ENCODE measurements at regions not wholly inside any gene's neighbourhood (a gene's known extent, or its start where the extent isn't known, plus 50 kb on each side); places are given as distances from the start of the nearest gene placed in this dataset.

GRCh38 chr2:160646684-160647444 is 153.3 kb upstream of the RBMS1 start:
- H3K27ac ChIP-seq (ENCODE audit: low read length in 2 of 2): no peak overlapping the region
- Mint-ChIP-seq H3K27ac (no peak overlapping the region), H3K27me3 (peaks cover 8% of the 10 kb centered on the region), H3K4me1 (no peaks in the 10 kb centered on the region), H3K4me3 (no peak overlapping the region), H3K9me3 (ENCODE audit: insufficient read depth) (no peaks in the 10 kb centered on the region)
- no peak for DNase-seq
- H3K9ac ChIP-seq (ENCODE audit: low read length): no peak overlapping the region
- no peak overlapping the region for H2AFZ ChIP-seq (ENCODE audit: insufficient read depth, low read depth, low read length, poor library complexity, severe bottlenecking)
- ChIA-PET POLR2A (no interaction called here), CTCF (no interaction called here)
- H3K4me2 ChIP-seq (replicated peaks; ENCODE audit: low read depth, low read length, poor library complexity, severe bottlenecking): no peak overlapping the region
- TF ChIP-seq EZH2 (IDR thresholded peaks at IDR 0.05; ENCODE audit: borderline replicate concordance, insufficient read depth, low read depth, low read length, poor library complexity, severe bottlenecking): no peak
- TF ChIP-seq, protein P1, sequence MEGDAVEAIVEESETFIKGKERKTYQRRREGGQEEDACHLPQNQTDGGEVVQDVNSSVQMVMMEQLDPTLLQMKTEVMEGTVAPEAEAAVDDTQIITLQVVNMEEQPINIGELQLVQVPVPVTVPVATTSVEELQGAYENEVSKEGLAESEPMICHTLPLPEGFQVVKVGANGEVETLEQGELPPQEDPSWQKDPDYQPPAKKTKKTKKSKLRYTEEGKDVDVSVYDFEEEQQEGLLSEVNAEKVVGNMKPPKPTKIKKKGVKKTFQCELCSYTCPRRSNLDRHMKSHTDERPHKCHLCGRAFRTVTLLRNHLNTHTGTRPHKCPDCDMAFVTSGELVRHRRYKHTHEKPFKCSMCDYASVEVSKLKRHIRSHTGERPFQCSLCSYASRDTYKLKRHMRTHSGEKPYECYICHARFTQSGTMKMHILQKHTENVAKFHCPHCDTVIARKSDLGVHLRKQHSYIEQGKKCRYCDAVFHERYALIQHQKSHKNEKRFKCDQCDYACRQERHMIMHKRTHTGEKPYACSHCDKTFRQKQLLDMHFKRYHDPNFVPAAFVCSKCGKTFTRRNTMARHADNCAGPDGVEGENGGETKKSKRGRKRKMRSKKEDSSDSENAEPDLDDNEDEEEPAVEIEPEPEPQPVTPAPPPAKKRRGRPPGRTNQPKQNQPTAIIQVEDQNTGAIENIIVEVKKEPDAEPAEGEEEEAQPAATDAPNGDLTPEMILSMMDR (IDR thresholded peaks at IDR 0.05): no peak
- peaks cover 0 to 3% (median 1%) of the 10 kb centered on the region in 3 donors for H3K9me3 ChIP-seq (ENCODE audit: control extremely low read depth in 1 of 3, control insufficient read depth in 2 of 3, insufficient read depth in 1 of 3, low read length in 2 of 3)
- intact Hi-C loops (cut with micrococcal nuclease): no loop called here
- H3K79me2 ChIP-seq (ENCODE audit: control insufficient read depth, insufficient read depth, low read length): no peaks in the 10 kb centered on the region
- no peaks in the 10 kb centered on the region for H4K20me1 ChIP-seq (ENCODE audit: control insufficient read depth, insufficient read depth, low read length, poor library complexity, severe bottlenecking)
- ATAC-seq (ENCODE audit: low read depth): no peak
- WGBS (ENCODE audit: insufficient coverage): 96% methylated on average over 2 of the region's 6 CpGs
- no peaks in the 10 kb centered on the region for H3K27me3 ChIP-seq (replicated peaks in 1 of 4; ENCODE audit: control extremely low read depth in 1 of 4, control insufficient read depth in 3 of 4, insufficient read depth in 4 of 4, low read length in 3 of 4)
- H3K4me1 ChIP-seq (ENCODE audit: control insufficient read depth in 2 of 2, insufficient read depth in 2 of 2, low read length in 2 of 2): peaks cover 0 to under 1% of the 10 kb centered on the region in 2 donors
- H3K36me3 ChIP-seq (replicated peaks in 1 of 2; ENCODE audit: control extremely low read depth in 1 of 2, control insufficient read depth in 1 of 2, extremely low read depth in 1 of 2, insufficient read depth in 2 of 2, low read length in 1 of 2): no peaks in the 10 kb centered on the region
- no peak overlapping the region for H3K4me3 ChIP-seq (ENCODE audit: control extremely low read depth in 1 of 5, extremely low read depth in 1 of 5, insufficient read depth in 1 of 5, low read depth in 2 of 5, low read length in 4 of 5)

DNA sequence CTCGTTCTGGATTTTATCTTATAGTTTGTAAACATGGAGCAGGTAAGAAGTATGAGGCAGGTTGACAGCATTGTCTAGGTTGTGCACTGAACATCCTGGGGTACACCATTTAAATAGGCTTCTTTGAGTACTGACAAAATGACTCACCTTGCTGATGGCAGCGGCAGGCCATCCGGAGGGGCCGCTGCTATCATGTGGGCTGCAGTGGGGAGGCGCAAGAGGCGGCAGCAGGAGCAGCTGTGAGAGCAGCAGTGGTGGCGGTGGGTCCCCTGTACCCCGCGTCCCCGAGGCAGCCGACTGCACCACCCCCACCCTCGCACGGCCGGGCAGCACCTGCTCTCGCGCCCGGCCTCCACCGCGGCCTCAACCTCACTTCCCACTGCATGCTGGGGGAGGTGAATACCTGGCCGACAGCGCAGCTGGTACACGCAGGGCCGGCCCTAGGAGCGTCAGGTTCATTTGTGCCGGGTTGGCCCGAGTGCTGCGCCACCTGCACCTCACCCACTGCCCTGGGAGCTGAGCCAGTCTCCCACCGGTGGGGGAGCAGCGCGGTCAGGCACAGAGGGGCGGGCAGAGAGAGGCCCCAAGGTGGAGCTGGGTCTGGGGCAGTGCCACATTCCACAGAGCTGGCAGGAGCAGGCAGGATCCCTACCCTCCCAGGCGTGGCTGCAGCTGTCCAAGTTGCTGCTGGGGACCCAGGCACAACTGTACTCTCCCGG is 154.5 kb upstream of the RBMS1 start:
- ChIA-PET POLR2A (no interaction called here), CTCF (no interaction called here)
- WGBS (ENCODE audit: insufficient coverage): 94% methylated on average over 25 of the region's 33 CpGs
- H3K79me2 ChIP-seq (ENCODE audit: control insufficient read depth, insufficient read depth, low read length): no peaks in the 10 kb centered on the region
- Mint-ChIP-seq H3K4me1 (peaks cover 8% of the 10 kb centered on the region), H3K27me3 (peaks cover 8% of the 10 kb centered on the region), H3K27ac (no peak overlapping the region), H3K9me3 (ENCODE audit: insufficient read depth) (no peaks in the 10 kb centered on the region), H3K4me3 (no peak overlapping the region)
- H3K9me3 ChIP-seq (ENCODE audit: control extremely low read depth in 1 of 3, control insufficient read depth in 2 of 3, insufficient read depth in 1 of 3, low read length in 2 of 3): peaks cover 0 to 3% (median 0%) of the 10 kb centered on the region in 3 donors
- H3K27ac ChIP-seq (ENCODE audit: low read length in 2 of 2): no peak overlapping the region
- no peak overlapping the region for H3K4me3 ChIP-seq (ENCODE audit: control extremely low read depth in 1 of 5, extremely low read depth in 1 of 5, insufficient read depth in 1 of 5, low read depth in 2 of 5, low read length in 4 of 5)
- no peak overlapping the region for H3K9ac ChIP-seq (ENCODE audit: low read length)
- H4K20me1 ChIP-seq (ENCODE audit: control insufficient read depth, insufficient read depth, low read length, poor library complexity, severe bottlenecking): no peaks in the 10 kb centered on the region
- intact Hi-C loops (cut with micrococcal nuclease): no loop called here
- no peak overlapping the region for H3K4me2 ChIP-seq (replicated peaks; ENCODE audit: low read depth, low read length, poor library complexity, severe bottlenecking)
- ATAC-seq (ENCODE audit: low read depth): no peak
- TF ChIP-seq, protein P1 (IDR thresholded peaks at IDR 0.05): no peak
- no peak for TF ChIP-seq EZH2 (IDR thresholded peaks at IDR 0.05; ENCODE audit: borderline replicate concordance, insufficient read depth, low read depth, low read length, poor library complexity, severe bottlenecking)
- no peaks in the 10 kb centered on the region for H3K36me3 ChIP-seq (replicated peaks in 1 of 2; ENCODE audit: control extremely low read depth in 1 of 2, control insufficient read depth in 1 of 2, extremely low read depth in 1 of 2, insufficient read depth in 2 of 2, low read length in 1 of 2)
- H3K27me3 ChIP-seq (replicated peaks in 1 of 4; ENCODE audit: control extremely low read depth in 1 of 4, control insufficient read depth in 3 of 4, insufficient read depth in 4 of 4, low read length in 3 of 4): no peaks in the 10 kb centered on the region
- DNase-seq: no peak
- H2AFZ ChIP-seq (ENCODE audit: insufficient read depth, low read depth, low read length, poor library complexity, severe bottlenecking): no peak overlapping the region
- peaks cover 0 to 9% of the 10 kb centered on the region in 2 donors for H3K4me1 ChIP-seq (ENCODE audit: control insufficient read depth in 2 of 2, insufficient read depth in 2 of 2, low read length in 2 of 2)

Data from B cell (primary cell).